GM23248 (cell line): ENCODE measurements at regions not wholly inside any gene's neighbourhood (a gene's known extent, or its start where the extent isn't known, plus 50 kb on each side); places are given as distances from the start of the nearest gene placed in this dataset.

Experiments
- DNase-seq: peaks from one replicate; pipeline ENCODE4 v3.0.0-alpha.2; 2015
- H2AFZ ChIP-seq: fragments of 200-600 bp; sonication (generic); 2 replicates; pipeline ENCODE4 v1.6.1; 2016; ENCODE audit warnings: antibody characterized with exemption
- H3F3A ChIP-seq: fragments of 200-600 bp; sonication (generic); 2 replicates; pipeline ENCODE4 v1.6.1; 2016; ENCODE audit warnings: mild to moderate bottlenecking, antibody characterized with exemption, mixed run types; ENCODE audit not compliant: insufficient read depth
- H3K27ac ChIP-seq: fragments of 200-600 bp; sonication (generic); 2 replicates; pipeline ENCODE4 v1.5.1; 2016; ENCODE audit warnings: mild to moderate bottlenecking
- H3K27me3 ChIP-seq: fragments of 200-600 bp; sonication (generic); replicated peaks from 2 replicates; pipeline ENCODE4 v1.6.1; 2016; ENCODE audit warnings: mild to moderate bottlenecking; ENCODE audit not compliant: insufficient read depth
- H3K36me3 ChIP-seq: fragments of 200-600 bp; sonication (generic); 2 replicates; pipeline ENCODE4 v1.6.1; 2016; ENCODE audit warnings: low read depth, mild to moderate bottlenecking
- H3K4me1 ChIP-seq: fragments of 200-600 bp; sonication (generic); 2 replicates; pipeline ENCODE4 v1.6.1; 2016; ENCODE audit warnings: mild to moderate bottlenecking; ENCODE audit not compliant: insufficient read depth
- H3K4me2 ChIP-seq: fragments of 200-600 bp; sonication (generic); one replicate; pipeline ENCODE4 v1.6.1; 2016; ENCODE audit warnings: mild to moderate bottlenecking; ENCODE audit not compliant: unreplicated experiment
- H3K4me3 ChIP-seq: fragments of 200-600 bp; sonication (generic); 2 replicates; pipeline ENCODE4 v1.5.1; 2016; ENCODE audit warnings: mild to moderate bottlenecking
- H3K79me2 ChIP-seq: fragments of 200-600 bp; sonication (generic); 2 replicates; pipeline ENCODE4 v1.6.1; 2016; ENCODE audit warnings: mild to moderate bottlenecking; ENCODE audit not compliant: insufficient read depth
- H3K9ac ChIP-seq: fragments of 200-600 bp; sonication (generic); 2 replicates; pipeline ENCODE4 v1.6.1; 2016; ENCODE audit warnings: mild to moderate bottlenecking
- H3K9me2 ChIP-seq: fragments of 200-600 bp; sonication (generic); 2 replicates; pipeline ENCODE4 v1.6.1; 2016; ENCODE audit warnings: mixed run types, mild to moderate bottlenecking, moderate library complexity; ENCODE audit not compliant: insufficient read depth
- H3K9me3 ChIP-seq: fragments of 200-600 bp; sonication (generic); one replicate; pipeline ENCODE4 v1.6.1; 2017; ENCODE audit warnings: low read depth
- H4K20me1 ChIP-seq: fragments of 200-600 bp; sonication (generic); 2 replicates; pipeline ENCODE4 v1.6.0; 2016; ENCODE audit not compliant: insufficient read depth
- EZH2 ChIP-seq: fragments of 200-600 bp; sonication (generic); IDR thresholded peaks from 2 replicates; pipeline ENCODE4 v1.6.1; 2018; ENCODE audit warnings: antibody characterized with exemption, mild to moderate bottlenecking; ENCODE audit not compliant: insufficient read depth, poor library complexity, severe bottlenecking
- EZH2phosphoT487 ChIP-seq: fragments of 200-600 bp; sonication (generic); IDR thresholded peaks from 2 replicates; pipeline ENCODE4 v1.6.1; 2018; ENCODE audit warnings: antibody characterized with exemption, moderate library complexity, mild to moderate bottlenecking, low read depth; ENCODE audit not compliant: insufficient read depth
- WGBS, 2 experiments: methylation state at CpG; one replicate each; pipeline ENCODE4 v1.1.6; 2015 to 2017; ENCODE audit warnings: low lambda C conversion rate in 2 of 2, low coverage in 1 of 2; ENCODE audit errors: missing lambda C conversion rate in 2 of 2; 5-methylcytosine and 5-hydroxymethylcytosine counted together
- in situ Hi-C: fragments of 300-500 bp; cut with MboI; formaldehyde crosslinking; loops from 2 replicates; pipeline ENCODE4 v1.15.0; 2020

DNA sequence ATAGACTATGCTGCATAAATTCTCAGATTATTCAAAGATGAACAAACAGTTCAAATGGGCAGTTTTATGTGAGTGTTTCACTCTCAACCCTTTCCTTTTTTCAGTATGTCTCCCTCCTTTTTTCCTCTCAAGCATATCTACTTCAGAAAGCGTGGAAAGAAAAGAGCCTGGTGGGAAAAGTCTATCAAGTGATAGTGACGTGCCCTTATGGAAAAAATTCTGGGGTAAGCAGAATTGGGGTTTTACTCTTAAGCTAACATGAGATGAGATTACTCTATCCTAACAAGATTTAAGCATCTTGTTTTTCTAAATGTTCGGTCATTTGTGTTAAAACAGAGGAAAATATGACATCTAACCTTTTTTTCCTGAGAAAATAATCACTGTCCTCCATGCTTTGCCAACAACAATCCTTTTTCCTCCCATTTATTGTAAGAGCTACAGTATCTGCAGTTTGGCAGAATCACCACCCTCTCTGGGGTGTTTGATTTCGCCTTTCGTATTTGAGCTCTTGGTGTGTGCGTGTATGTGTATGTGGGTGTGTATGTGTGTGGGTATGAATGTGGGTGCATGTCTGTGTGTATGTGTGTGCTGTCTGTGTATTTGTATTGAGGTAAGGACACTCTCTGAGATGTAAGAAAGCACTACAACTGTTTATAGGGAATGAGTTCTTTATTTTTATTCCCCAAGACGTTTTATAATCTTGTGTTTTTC, 143.9 kb upstream of the L3MBTL4 start:
- Histone ChIP-seq H2AFZ (no peak overlapping the region), H3K27ac (no peak overlapping the region), H3K36me3 (no peaks in the 10 kb centered on the region), H3K9me3 (no peaks in the 10 kb centered on the region), H3K4me1 (no peaks in the 10 kb centered on the region), H4K20me1 (no peaks in the 10 kb centered on the region), H3K79me2 (no peaks in the 10 kb centered on the region), H3K27me3 (peaks cover 22% of the 10 kb centered on the region), H3K4me2 (no peak overlapping the region), H3F3A (no peaks in the 10 kb centered on the region), H3K4me3 (no peak overlapping the region), H3K9me2 (no peaks in the 10 kb centered on the region), H3K9ac (no peak overlapping the region)
- 67 to 71% methylated on average over 7 of the region's 7 CpGs for WGBS, 2 experiments
- no peak for TF ChIP-seq EZH2phosphoT487
- no peak for TF ChIP-seq EZH2
- in situ Hi-C loops, result loop anchor here (25.0 kb wide), 1 partner anchor 629 kb away; no protein-coding TSS in a partner anchor
- DNase-seq, result no peak

- H3K9ac ChIP-seq, result no peak overlapping the region
- no peak overlapping the region for H2AFZ ChIP-seq
- no peaks in the 10 kb centered on the region for H3F3A ChIP-seq
- no peak overlapping the region for H3K4me3 ChIP-seq
- no peak for DNase-seq
- H3K4me1 ChIP-seq, result no peaks in the 10 kb centered on the region
- H3K9me3 ChIP-seq, result no peaks in the 10 kb centered on the region
- 67 to 75% methylated on average over 1 of the region's 1 CpG for WGBS, 2 experiments
- TF ChIP-seq EZH2phosphoT487 (no peak), EZH2 (no peak)
- H4K20me1 ChIP-seq, result no peaks in the 10 kb centered on the region
- H3K36me3 ChIP-seq, result no peaks in the 10 kb centered on the region
- no peaks in the 10 kb centered on the region for H3K9me2 ChIP-seq
- H3K4me2 ChIP-seq, result no peak overlapping the region
- H3K79me2 ChIP-seq, result no peaks in the 10 kb centered on the region
- in situ Hi-C loops, result loop anchor here (25.0 kb wide), 1 partner anchor 628 kb away; no protein-coding TSS in a partner anchor
- H3K27ac ChIP-seq, result no peak overlapping the region
- peaks cover 22% of the 10 kb centered on the region for H3K27me3 ChIP-seq
Measured at GRCh38 chr18:6559296-6559695, 144.6 kb upstream of the L3MBTL4 start.

DNA sequence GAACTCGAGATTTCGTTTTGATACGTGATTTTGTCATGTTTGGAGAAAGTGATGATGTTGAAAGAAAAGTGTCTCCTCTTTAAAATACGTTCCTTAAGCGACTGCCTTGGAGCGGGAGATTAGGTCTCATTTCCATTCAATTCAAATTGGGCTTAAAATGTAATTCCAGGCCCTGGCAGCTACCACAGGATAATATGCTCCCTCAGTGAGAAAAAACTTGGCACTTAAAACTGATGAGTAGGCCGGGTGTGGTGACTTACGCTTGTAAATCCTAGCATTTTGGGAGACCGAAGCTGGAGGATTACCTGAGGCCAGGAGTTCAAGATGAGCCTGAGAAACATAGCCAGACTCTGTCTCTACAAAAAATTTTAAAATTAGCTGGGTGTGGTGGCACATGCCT, 146.3 kb upstream of the L3MBTL4 start:
- WGBS, 2 experiments, result 10 to 15% methylated on average over 9 of the region's 9 CpGs
- Histone ChIP-seq H3K9me2 (no peaks in the 10 kb centered on the region), H3K4me2 (no peak overlapping the region), H3K9me3 (no peaks in the 10 kb centered on the region), H3K9ac (no peak overlapping the region), H3K36me3 (no peaks in the 10 kb centered on the region), H3K79me2 (no peaks in the 10 kb centered on the region), H3K4me1 (no peaks in the 10 kb centered on the region), H3K27ac (no peak overlapping the region), H3F3A (no peaks in the 10 kb centered on the region), H3K27me3 (peaks cover 22% of the 10 kb centered on the region), H3K4me3 (no peak overlapping the region), H2AFZ (no peak overlapping the region), H4K20me1 (no peaks in the 10 kb centered on the region)
- DNase-seq, result peak; percentile 24
- in situ Hi-C loops, result loop anchor here (25.0 kb wide), 1 partner anchor 626 kb away; no protein-coding TSS in a partner anchor
- TF ChIP-seq EZH2, result no peak
- no peak for TF ChIP-seq EZH2phosphoT487

DNA sequence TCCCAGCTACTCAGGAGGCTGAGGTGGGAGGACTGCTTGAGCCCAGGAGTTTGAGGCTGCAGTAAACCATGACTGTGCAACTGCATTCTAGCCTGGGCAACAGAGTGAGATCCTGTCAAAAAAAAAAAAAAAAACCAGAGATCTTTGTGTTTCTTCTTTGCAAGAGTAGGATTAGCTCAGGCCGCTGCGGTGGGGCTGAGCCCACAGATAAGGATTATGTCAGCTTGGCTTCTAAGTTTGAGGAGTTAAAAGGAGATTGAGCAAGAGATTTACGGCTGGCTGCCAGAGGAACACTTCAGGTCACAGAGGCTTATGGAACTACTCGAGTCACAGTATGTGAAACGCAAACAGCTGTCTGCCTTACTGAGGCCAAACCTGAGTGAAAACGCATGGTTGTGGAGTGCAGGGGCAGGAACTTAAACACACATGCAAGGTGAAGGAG, 146.7 kb upstream of the L3MBTL4 start:
- Histone ChIP-seq H3K27me3 (peaks cover 22% of the 10 kb centered on the region), H3K4me2 (no peak overlapping the region), H3K4me1 (no peaks in the 10 kb centered on the region), H2AFZ (no peak overlapping the region), H3K9ac (no peak overlapping the region), H3F3A (no peaks in the 10 kb centered on the region), H3K27ac (no peak overlapping the region), H3K79me2 (no peaks in the 10 kb centered on the region), H3K9me3 (no peaks in the 10 kb centered on the region), H3K4me3 (no peak overlapping the region), H3K9me2 (no peaks in the 10 kb centered on the region), H4K20me1 (no peaks in the 10 kb centered on the region), H3K36me3 (no peaks in the 10 kb centered on the region)
- no peak for TF ChIP-seq EZH2
- TF ChIP-seq EZH2phosphoT487, result no peak
- in situ Hi-C loops, result loop anchor here (25.0 kb wide), 1 partner anchor 626 kb away; no protein-coding TSS in a partner anchor
- WGBS, 2 experiments, result 27 to 29% methylated on average over 6 of the region's 6 CpGs
- no peak for DNase-seq
